Right forelimb (tissue), 1 donor: ENCODE measurements at regions not wholly inside any gene's neighbourhood (a gene's known extent, or its start where the extent isn't known, plus 50 kb on each side); places are given as distances from the start of the nearest gene placed in this dataset.
"Not testable (repeated sequence)": the region's sequence is repeated elsewhere in the genome, so short reads cannot be mapped to it uniquely, and the experiment has no call there.

Experiments used
- DNase-seq: peaks from one replicate; pipeline ENCODE4 v3.0.0-alpha.2; 2018

- no peak for DNase-seq
Measured at GRCh38 chr5:92237896-92238295, 854.8 kb upstream of the ARRDC3 start.

- DNase-seq: no peak
Measured at GRCh38 chr5:92222449-92222848, 839.3 kb upstream of the ARRDC3 start.

GRCh38 chr5:92216852-92217251 lies 833.7 kb upstream of the ARRDC3 start:
- DNase-seq: not testable (repeated sequence)

GRCh38 chr5:92215116-92215515 lies 832.0 kb upstream of the ARRDC3 start:
- no peak for DNase-seq

- no peak for DNase-seq
Measured at GRCh38 chr5:92208265-92208664, 825.1 kb upstream of the ARRDC3 start.

- no peak for DNase-seq
Measured at GRCh38 chr5:92207151-92207550, 824.0 kb upstream of the ARRDC3 start.

GRCh38 chr5:92206681-92207080 lies 823.6 kb upstream of the ARRDC3 start:
- DNase-seq: no peak

GRCh38 chr5:92199035-92199434 lies 815.9 kb upstream of the ARRDC3 start:
- DNase-seq: not testable (repeated sequence)

- DNase-seq: no peak
Measured at GRCh38 chr5:92181656-92182055, 798.5 kb upstream of the ARRDC3 start.

GRCh38 chr5:92180391-92180790 lies 797.3 kb upstream of the ARRDC3 start:
- DNase-seq: no peak

- no peak for DNase-seq
Measured at GRCh38 chr5:92179651-92180050, 796.5 kb upstream of the ARRDC3 start.

GRCh38 chr5:92177926-92178487 lies 794.9 kb upstream of the ARRDC3 start:
- no peak for DNase-seq

- no peak for DNase-seq
Measured at GRCh38 chr5:92163906-92164305, 780.8 kb upstream of the ARRDC3 start.

- DNase-seq: no peak
Measured at GRCh38 chr5:92147798-92148197, 764.7 kb upstream of the ARRDC3 start.

- DNase-seq: no peak
Measured at GRCh38 chr5:92147266-92147665, 764.1 kb upstream of the ARRDC3 start.

- no peak for DNase-seq
Measured at GRCh38 chr5:92145852-92146251, 762.7 kb upstream of the ARRDC3 start.

GRCh38 chr5:92144824-92145223 lies 761.7 kb upstream of the ARRDC3 start:
- DNase-seq: no peak

- DNase-seq: not testable (repeated sequence)
Measured at GRCh38 chr5:92132294-92132908, 749.3 kb upstream of the ARRDC3 start.

GRCh38 chr5:92126182-92126581 lies 743.1 kb upstream of the ARRDC3 start:
- DNase-seq: no peak

- DNase-seq: no peak
Measured at GRCh38 chr5:92119110-92119509, 736.0 kb upstream of the ARRDC3 start.

- no peak for DNase-seq
Measured at GRCh38 chr5:92106808-92107207, 723.7 kb upstream of the ARRDC3 start.

GRCh38 chr5:92104126-92104525 lies 721.0 kb upstream of the ARRDC3 start:
- no peak for DNase-seq

GRCh38 chr5:92102313-92102712 lies 719.2 kb upstream of the ARRDC3 start:
- DNase-seq: no peak

- DNase-seq: no peak
Measured at GRCh38 chr5:92092239-92092638, 709.1 kb upstream of the ARRDC3 start.
